GM10266 (cell line): ENCODE measurements at regions not wholly inside any gene's neighbourhood (a gene's known extent, or its start where the extent isn't known, plus 50 kb on each side); places are given as distances from the start of the nearest gene placed in this dataset.
"Not testable (repeated sequence)": the region's sequence is repeated elsewhere in the genome, so short reads cannot be mapped to it uniquely, and the experiment has no call there.

ENCODE experiments used
- DNase-seq: peaks from one replicate; pipeline ENCODE4 v3.0.0; 2012; ENCODE audit errors: extremely low spot score
- CTCF ChIP-seq: IDR thresholded peaks from 2 replicates; pipeline ENCODE4 v1.5.1; 2012; ENCODE audit warnings: mild to moderate bottlenecking, low read depth; ENCODE audit not compliant: control insufficient read depth, insufficient read depth; ENCODE audit errors: missing control alignments

GRCh38 chr13:69226427-69226826 lies 881.2 kb upstream of the ATXN8OS start:
- TF ChIP-seq CTCF, result no peak
- DNase-seq, result no peak

- not testable (repeated sequence) for DNase-seq
Observed at GRCh38 chr13:69221633-69222498, 885.8 kb upstream of the ATXN8OS start.

GRCh38 chr13:69213396-69213795 lies 894.2 kb upstream of the ATXN8OS start:
- TF ChIP-seq CTCF, result no peak
- no peak for DNase-seq

GRCh38 chr13:69204620-69205019 lies 903.0 kb upstream of the ATXN8OS start:
- no peak for TF ChIP-seq CTCF
- DNase-seq, result no peak

GRCh38 chr13:69202996-69203395 lies 904.6 kb upstream of the ATXN8OS start:
- TF ChIP-seq CTCF, result no peak
- DNase-seq, result no peak

- DNase-seq, result no peak
- no peak for TF ChIP-seq CTCF
Observed at GRCh38 chr13:69199664-69200063, 908.0 kb upstream of the ATXN8OS start.

GRCh38 chr13:69198706-69199105 lies 908.9 kb upstream of the ATXN8OS start:
- no peak for DNase-seq
- TF ChIP-seq CTCF, result no peak
